Peyer's patch (tissue), 4 donors: ENCODE measurements at regions not wholly inside any gene's neighbourhood (a gene's known extent, or its start where the extent isn't known, plus 50 kb on each side); places are given as distances from the start of the nearest gene placed in this dataset.

ENCODE experiments used
- POLR2A ChIP-seq, 2 donors: fragments of 450-650 bp; IDR thresholded peaks; one replicate each; pipeline ENCODE4 v1.5.1; 2017; ENCODE audit warnings: antibody characterized with exemption in 2 of 2, mild to moderate bottlenecking in 2 of 2, moderate library complexity in 2 of 2
- TF ChIP-seq, protein P1 (sequence below), 6 experiments: fragments of 450-650 bp in 4 of 6; fragments of 200-600 bp in 2 of 6; sonication (generic) in 1 of 6; IDR thresholded peaks; one replicate each; pipeline ENCODE4 v1.5.1; 2017 to 2019; ENCODE audit warnings: antibody characterized with exemption in 6 of 6, mild to moderate bottlenecking in 3 of 6, moderate library complexity in 1 of 6

DNA sequence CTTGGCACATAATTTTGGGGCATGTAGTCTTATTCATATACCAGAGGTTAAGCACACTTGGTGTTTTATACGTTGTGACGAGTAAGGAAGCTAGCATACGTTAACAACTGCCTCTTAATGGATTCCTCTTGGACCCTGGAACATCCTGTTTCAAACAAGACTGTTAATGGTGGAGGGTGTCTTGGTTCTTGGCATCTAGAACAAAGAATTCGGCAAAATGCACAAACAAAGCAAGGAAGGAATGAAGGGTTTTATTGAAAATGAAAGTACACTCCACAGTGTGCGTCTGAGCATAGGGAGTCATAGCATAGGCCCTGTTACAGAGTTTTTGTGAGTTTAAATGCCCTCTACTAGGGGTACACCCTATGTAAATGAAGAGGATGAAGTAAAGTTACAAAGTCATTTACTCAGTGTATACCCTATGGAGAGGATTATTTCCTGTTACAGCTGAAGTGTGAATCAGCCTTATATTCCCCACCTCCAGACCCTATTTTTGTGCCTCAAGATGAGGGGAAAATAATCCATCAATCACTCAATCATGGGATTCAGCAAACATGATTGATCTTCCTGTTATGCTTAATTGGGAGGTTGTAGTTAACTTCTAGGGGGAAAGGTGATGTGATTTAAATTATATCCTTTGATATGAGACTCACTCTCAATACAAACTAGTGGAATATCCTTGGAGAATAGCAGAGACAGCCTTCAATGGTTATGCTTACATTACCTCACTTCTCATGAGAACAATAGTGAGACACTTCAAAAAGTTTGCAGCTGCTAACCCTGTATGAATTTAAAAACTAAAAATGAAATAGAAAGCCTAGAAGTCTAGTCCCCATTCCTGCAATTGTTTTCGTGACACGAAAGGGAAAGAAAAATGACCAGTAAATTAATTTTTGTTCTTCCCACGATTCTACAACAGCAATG is 84.9 kb upstream of the MYO10 start:
- no peak for TF ChIP-seq POLR2A (IDR thresholded peaks at IDR 0.05)
- TF ChIP-seq, protein P1, sequence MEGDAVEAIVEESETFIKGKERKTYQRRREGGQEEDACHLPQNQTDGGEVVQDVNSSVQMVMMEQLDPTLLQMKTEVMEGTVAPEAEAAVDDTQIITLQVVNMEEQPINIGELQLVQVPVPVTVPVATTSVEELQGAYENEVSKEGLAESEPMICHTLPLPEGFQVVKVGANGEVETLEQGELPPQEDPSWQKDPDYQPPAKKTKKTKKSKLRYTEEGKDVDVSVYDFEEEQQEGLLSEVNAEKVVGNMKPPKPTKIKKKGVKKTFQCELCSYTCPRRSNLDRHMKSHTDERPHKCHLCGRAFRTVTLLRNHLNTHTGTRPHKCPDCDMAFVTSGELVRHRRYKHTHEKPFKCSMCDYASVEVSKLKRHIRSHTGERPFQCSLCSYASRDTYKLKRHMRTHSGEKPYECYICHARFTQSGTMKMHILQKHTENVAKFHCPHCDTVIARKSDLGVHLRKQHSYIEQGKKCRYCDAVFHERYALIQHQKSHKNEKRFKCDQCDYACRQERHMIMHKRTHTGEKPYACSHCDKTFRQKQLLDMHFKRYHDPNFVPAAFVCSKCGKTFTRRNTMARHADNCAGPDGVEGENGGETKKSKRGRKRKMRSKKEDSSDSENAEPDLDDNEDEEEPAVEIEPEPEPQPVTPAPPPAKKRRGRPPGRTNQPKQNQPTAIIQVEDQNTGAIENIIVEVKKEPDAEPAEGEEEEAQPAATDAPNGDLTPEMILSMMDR (IDR thresholded peaks at IDR 0.05), result no peak
